Natural killer cell treated with Interleukin-12 subunit alpha and Interleukin-12 subunit beta and Interleukin-15 and Interleukin-18, amount 100 ng/mL, for 72 hours (primary cell): ENCODE measurements at regions not wholly inside any gene's neighbourhood (a gene's known extent, or its start where the extent isn't known, plus 50 kb on each side); places are given as distances from the start of the nearest gene placed in this dataset.
"Not testable (repeated sequence)": the region's sequence is repeated elsewhere in the genome, so short reads cannot be mapped to it uniquely, and the experiment has no call there.

Experiments
- ATAC-seq, 2 donors: fragments of 150-1000 bp; cut with Tn5 transposase in 1 of 2; sonication (Bioruptor Pico), chemical (Tn5 transposase) in 1 of 2; 2 replicates each; pipeline ENCODE4 v1.10.0; 2021
- DNase-seq: peaks from one replicate; pipeline ENCODE4 v3.0.0; 2022; ENCODE audit warnings: low spot score
- H3K27ac Mint-ChIP-seq, 2 donors: 1 replicate in 1 of 2; 2 replicates in 1 of 2; pipeline ENCODE4 v1.8.0; 2022; ENCODE audit warnings: mixed read lengths in 2 of 2, mild to moderate bottlenecking in 1 of 2, moderate library complexity in 1 of 2
- H3K27me3 Mint-ChIP-seq, 2 donors: 1 replicate in 1 of 2; 2 replicates in 1 of 2; pipeline ENCODE4 v1.8.0; 2022; ENCODE audit warnings: mixed read lengths in 2 of 2
- H3K36me3 Mint-ChIP-seq: one replicate; pipeline ENCODE4 v1.8.0; 2022; ENCODE audit warnings: mixed read lengths
- H3K4me1 Mint-ChIP-seq, 2 donors: 1 replicate in 1 of 2; 2 replicates in 1 of 2; pipeline ENCODE4 v1.8.0; 2022; ENCODE audit warnings: low read depth in 2 of 2, mixed read lengths in 2 of 2, mild to moderate bottlenecking in 1 of 2
- H3K4me3 Mint-ChIP-seq: one replicate; pipeline ENCODE4 v1.8.0; 2022; ENCODE audit warnings: mixed read lengths
- H3K9me3 Mint-ChIP-seq: 2 replicates; pipeline ENCODE4 v1.8.0; 2022; ENCODE audit warnings: mixed read lengths

GRCh38 chr16:9676560-9677300, 505.5 kb downstream of the GRIN2A start:
- H3K9me3 Mint-ChIP-seq, H3K27me3 Mint-ChIP-seq: not testable (repeated sequence)

GRCh38 chr16:9677301-9677653, 505.0 kb downstream of the GRIN2A start:
- ATAC-seq = no peak
- DNase-seq = no peak
- peaks cover 3 to 10% of the 10 kb centered on the region in 2 donors for H3K27me3 Mint-ChIP-seq
- no peaks in the 10 kb centered on the region for H3K4me1 Mint-ChIP-seq
- no peak overlapping the region for H3K27ac Mint-ChIP-seq
- H3K9me3 Mint-ChIP-seq = no peaks in the 10 kb centered on the region
- H3K36me3 Mint-ChIP-seq = no peaks in the 10 kb centered on the region
- H3K4me3 Mint-ChIP-seq = no peak overlapping the region

More at GRCh38 chr16:9676560-9677300, 505.5 kb downstream of the GRIN2A start:
- H3K4me1 Mint-ChIP-seq, H3K4me3 Mint-ChIP-seq, H3K36me3 Mint-ChIP-seq, DNase-seq, ATAC-seq, H3K27ac Mint-ChIP-seq: not testable (repeated sequence)

GRCh38 chr16:9679213-9679767, 502.9 kb downstream of the GRIN2A start:
- Mint-ChIP-seq H3K27me3 (peaks cover 3 to 10% of the 10 kb centered on the region in 2 donors), H3K9me3 (peaks cover 10% of the 10 kb centered on the region), H3K4me3 (no peak overlapping the region), H3K27ac (no peak overlapping the region), H3K36me3 (peaks cover 8% of the 10 kb centered on the region), H3K4me1 (no peaks in the 10 kb centered on the region)
- ATAC-seq (no peak), DNase-seq (no peak)

GRCh38 chr16:9680019-9680655, 502.1 kb downstream of the GRIN2A start:
- DNase-seq = no peak
- Mint-ChIP-seq H3K4me3 (no peak overlapping the region), H3K27ac (no peak overlapping the region), H3K36me3 (peaks cover 8% of the 10 kb centered on the region), H3K9me3 (peaks cover 10% of the 10 kb centered on the region), H3K4me1 (no peaks in the 10 kb centered on the region), H3K27me3 (peaks cover 3 to 7% of the 10 kb centered on the region in 2 donors)
- ATAC-seq = no peak

- H3K9me3 Mint-ChIP-seq = peaks cover 10% of the 10 kb centered on the region
- no peak overlapping the region for H3K4me3 Mint-ChIP-seq
- ATAC-seq = no peak
- no peak for DNase-seq
- no peak overlapping the region for H3K27ac Mint-ChIP-seq
- H3K36me3 Mint-ChIP-seq = peaks cover 8% of the 10 kb centered on the region
- no peaks in the 10 kb centered on the region for H3K4me1 Mint-ChIP-seq
- peaks cover 0 to 3% of the 10 kb centered on the region in 2 donors for H3K27me3 Mint-ChIP-seq
Measured at GRCh38 chr16:9680968-9681367, 501.3 kb downstream of the GRIN2A start.

GRCh38 chr16:9681508-9681907, 500.7 kb downstream of the GRIN2A start:
- H3K9me3 Mint-ChIP-seq = peaks cover 10% of the 10 kb centered on the region
- H3K27ac Mint-ChIP-seq = no peak overlapping the region
- no peaks in the 10 kb centered on the region for H3K4me1 Mint-ChIP-seq
- no peak for ATAC-seq
- DNase-seq = no peak
- peaks cover 0 to under 1% of the 10 kb centered on the region in 2 donors for H3K27me3 Mint-ChIP-seq
- H3K36me3 Mint-ChIP-seq = peaks cover 8% of the 10 kb centered on the region
- no peak overlapping the region for H3K4me3 Mint-ChIP-seq

GRCh38 chr16:9682320-9682719, 499.9 kb downstream of the GRIN2A start:
- Mint-ChIP-seq H3K27me3 (no peaks in the 10 kb centered on the region), H3K4me1 (no peaks in the 10 kb centered on the region), H3K36me3 (peaks cover 8% of the 10 kb centered on the region), H3K9me3 (peaks cover 10% of the 10 kb centered on the region), H3K27ac (no peak overlapping the region), H3K4me3 (no peak overlapping the region)
- ATAC-seq = no peak
- no peak for DNase-seq

- Mint-ChIP-seq H3K9me3 (peaks cover 10% of the 10 kb centered on the region), H3K27ac (no peak overlapping the region), H3K27me3 (no peaks in the 10 kb centered on the region), H3K36me3 (peaks cover 8% of the 10 kb centered on the region), H3K4me1 (no peaks in the 10 kb centered on the region), H3K4me3 (no peak overlapping the region)
- ATAC-seq (no peak), DNase-seq (no peak)
Measured at GRCh38 chr16:9683677-9684076, 498.6 kb downstream of the GRIN2A start.

GRCh38 chr16:9687737-9688319, 494.4 kb downstream of the GRIN2A start:
- Mint-ChIP-seq H3K27ac (no peak overlapping the region), H3K9me3 (peaks cover 8% of the 10 kb centered on the region), H3K4me3 (no peak overlapping the region), H3K4me1 (no peaks in the 10 kb centered on the region), H3K27me3 (peaks cover 2 to 5% of the 10 kb centered on the region in 2 donors), H3K36me3 (peaks cover 5% of the 10 kb centered on the region)
- ATAC-seq = no peak
- no peak for DNase-seq

GRCh38 chr16:9689597-9689996, 492.6 kb downstream of the GRIN2A start:
- no peak for DNase-seq
- H3K27ac Mint-ChIP-seq = no peak overlapping the region
- no peaks in the 10 kb centered on the region for H3K9me3 Mint-ChIP-seq
- H3K27me3 Mint-ChIP-seq = peaks cover 2 to 12% of the 10 kb centered on the region in 2 donors
- H3K36me3 Mint-ChIP-seq = no peaks in the 10 kb centered on the region
- no peak overlapping the region for H3K4me3 Mint-ChIP-seq
- H3K4me1 Mint-ChIP-seq = no peaks in the 10 kb centered on the region
- ATAC-seq = no peak

- H3K27me3 Mint-ChIP-seq = peaks cover 2 to 12% of the 10 kb centered on the region in 2 donors
- H3K36me3 Mint-ChIP-seq = no peaks in the 10 kb centered on the region
- ATAC-seq (no peak), DNase-seq (no peak)
- no peak overlapping the region for H3K4me3 Mint-ChIP-seq
- H3K27ac Mint-ChIP-seq = no peak overlapping the region
- H3K9me3 Mint-ChIP-seq = no peaks in the 10 kb centered on the region
- no peaks in the 10 kb centered on the region for H3K4me1 Mint-ChIP-seq
Measured at GRCh38 chr16:9695152-9695551, 487.1 kb downstream of the GRIN2A start.
